ENCODE measurements at regions not wholly inside any gene's neighbourhood (a gene's known extent, or its start where the extent isn't known, plus 50 kb on each side); places are given as distances from the start of the nearest gene placed in this dataset.

- no peak for DNase-seq
Measured at GRCh38 chr10:78856421-78856820, 212.3 kb upstream of the ZMIZ1 start.

- no peak for DNase-seq
Measured at GRCh38 chr10:78857193-78857592, 211.6 kb upstream of the ZMIZ1 start.

GRCh38 chr10:78859266-78859665 is 209.5 kb upstream of the ZMIZ1 start:
- DNase-seq = no peak

- no peak for DNase-seq
Measured at GRCh38 chr10:78859769-78860168, 209.0 kb upstream of the ZMIZ1 start.

- no peak for DNase-seq
Measured at GRCh38 chr10:78860260-78860914, 208.4 kb upstream of the ZMIZ1 start.

GRCh38 chr10:78861529-78862327 is 207.0 kb upstream of the ZMIZ1 start:
- DNase-seq = no peak

- DNase-seq = no peak
Measured at GRCh38 chr10:78862328-78862640, 206.5 kb upstream of the ZMIZ1 start.

GRCh38 chr10:78863140-78863905 is 205.4 kb upstream of the ZMIZ1 start:
- DNase-seq = no peak

GRCh38 chr10:78863906-78864239 is 204.9 kb upstream of the ZMIZ1 start:
- DNase-seq = no peak

GRCh38 chr10:78864761-78865537 is 203.8 kb upstream of the ZMIZ1 start:
- no peak for DNase-seq

GRCh38 chr10:78865538-78865875 is 203.3 kb upstream of the ZMIZ1 start:
- DNase-seq = no peak

GRCh38 chr10:78865931-78866717 is 202.6 kb upstream of the ZMIZ1 start:
- DNase-seq = no peak

GRCh38 chr10:78866731-78867554 is 201.8 kb upstream of the ZMIZ1 start:
- no peak for DNase-seq

GRCh38 chr10:78867555-78867939 is 201.2 kb upstream of the ZMIZ1 start:
- DNase-seq = no peak

- DNase-seq = no peak
Measured at GRCh38 chr10:78868048-78868447, 200.7 kb upstream of the ZMIZ1 start.

- no peak for DNase-seq
Measured at GRCh38 chr10:78868456-78868855, 200.3 kb upstream of the ZMIZ1 start.

- no peak for DNase-seq
Measured at GRCh38 chr10:78868861-78869260, 199.9 kb upstream of the ZMIZ1 start.

- no peak for DNase-seq
Measured at GRCh38 chr10:78869508-78870454, 199.0 kb upstream of the ZMIZ1 start.

GRCh38 chr10:78870458-78870857 is 198.3 kb upstream of the ZMIZ1 start:
- no peak for DNase-seq

GRCh38 chr10:78871796-78872195 is 197.0 kb upstream of the ZMIZ1 start:
- no peak for DNase-seq

GRCh38 chr10:78873413-78873812 is 195.4 kb upstream of the ZMIZ1 start:
- DNase-seq = no peak
